GM18858 (cell line): ENCODE measurements at regions not wholly inside any gene's neighbourhood (a gene's known extent, or its start where the extent isn't known, plus 50 kb on each side); places are given as distances from the start of the nearest gene placed in this dataset.

Experiments
- ATAC-seq: cut with Tn5 transposase; IDR thresholded peaks from one replicate; pipeline ENCODE4 v1.9.1; 2021; ENCODE audit not compliant: unreplicated experiment

DNA sequence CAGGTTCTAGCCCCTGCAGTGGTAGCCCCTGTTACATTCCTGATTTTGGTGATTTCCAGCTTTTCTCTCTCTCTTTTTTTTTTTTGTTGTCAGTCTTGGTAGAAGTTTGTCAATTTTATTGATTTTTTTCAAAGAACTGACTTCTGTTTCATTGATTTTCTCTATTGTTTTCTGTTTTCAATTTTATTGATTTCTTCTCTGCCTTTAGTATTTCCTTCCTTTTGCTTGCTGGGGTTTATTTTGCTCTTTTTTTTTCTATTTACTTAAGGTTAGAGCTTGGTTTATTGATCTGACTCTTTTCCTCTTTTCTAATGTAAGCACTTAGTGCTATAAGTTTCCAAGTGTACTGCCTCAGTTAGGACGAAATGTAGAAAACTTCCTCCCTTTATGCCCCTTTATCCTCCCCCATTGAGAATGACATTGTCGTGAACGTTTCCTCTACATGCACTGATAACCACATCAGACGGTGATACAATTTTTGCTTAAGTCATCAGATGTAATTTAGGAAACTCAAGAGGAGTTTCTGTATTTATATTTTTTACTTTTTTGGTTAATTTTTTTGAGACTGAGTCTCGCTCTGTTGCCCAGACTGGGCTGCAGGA, 81.1 kb upstream of the HS6ST1 start:
- ATAC-seq = no peak

GRCh38 chr2:128401680-128402079, 83.0 kb upstream of the HS6ST1 start:
- no peak for ATAC-seq

- no peak for ATAC-seq
Observed at GRCh38 chr2:128402911-128403670, 84.4 kb upstream of the HS6ST1 start.

- no peak for ATAC-seq
Observed at GRCh38 chr2:128403814-128404708, 85.4 kb upstream of the HS6ST1 start.

DNA sequence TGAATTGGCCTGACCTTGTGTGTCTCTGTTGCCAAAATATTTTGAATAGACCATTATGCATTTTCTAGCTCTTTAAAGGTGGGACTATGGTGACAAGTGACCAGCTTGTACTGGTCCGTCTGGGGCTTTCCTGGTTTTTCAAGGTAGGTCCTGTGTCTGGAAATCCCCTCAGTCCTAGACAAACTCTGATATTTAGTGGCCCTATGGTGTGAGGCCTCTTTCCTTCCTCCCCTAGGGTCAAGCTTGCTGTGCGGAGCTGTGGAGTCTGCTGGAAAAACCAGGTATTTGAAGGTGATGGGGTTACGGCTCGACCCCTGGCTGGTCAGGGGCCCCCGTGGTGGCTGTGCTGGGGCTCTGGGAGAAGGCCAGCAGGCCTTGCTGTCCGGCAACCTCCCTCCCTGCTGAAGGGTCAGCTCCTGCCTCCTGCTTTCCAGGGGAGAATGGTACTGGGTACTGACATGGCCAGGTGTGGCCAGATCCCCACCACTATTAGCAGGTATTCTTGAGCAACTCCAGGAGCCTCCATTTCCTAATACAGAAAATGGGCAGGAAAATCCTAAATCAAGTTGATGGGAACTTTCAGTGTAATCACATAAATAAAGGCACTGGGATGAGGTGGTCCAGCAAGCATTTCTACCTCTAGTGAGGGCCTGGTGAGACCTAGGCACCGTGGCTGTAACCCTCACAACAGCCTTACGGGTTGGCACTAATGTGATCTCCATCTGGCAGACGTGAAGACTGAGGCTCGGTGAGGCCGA, 86.2 kb upstream of the HS6ST1 start:
- ATAC-seq = no peak

DNA sequence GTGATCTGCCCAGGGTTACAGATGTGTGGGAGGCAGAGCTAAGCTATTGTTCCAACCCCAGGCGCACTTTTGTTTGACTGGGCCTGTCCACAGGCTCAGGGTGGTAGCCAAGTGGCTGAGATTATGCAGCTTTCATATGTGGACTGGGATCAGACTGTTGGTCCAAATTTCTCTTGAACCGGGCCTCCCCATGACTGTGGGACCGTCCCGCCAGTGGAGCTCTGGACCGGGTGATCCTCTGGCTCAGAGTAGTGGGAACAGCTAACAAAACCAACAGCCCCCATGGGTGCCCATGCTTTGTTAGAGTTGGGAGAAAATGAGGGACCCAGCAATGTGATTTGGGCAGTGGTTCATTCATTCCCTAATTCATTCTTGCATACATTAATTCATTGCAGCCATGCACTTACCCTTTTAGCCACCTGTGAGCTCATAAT, 86.8 kb upstream of the HS6ST1 start:
- no peak for ATAC-seq

DNA sequence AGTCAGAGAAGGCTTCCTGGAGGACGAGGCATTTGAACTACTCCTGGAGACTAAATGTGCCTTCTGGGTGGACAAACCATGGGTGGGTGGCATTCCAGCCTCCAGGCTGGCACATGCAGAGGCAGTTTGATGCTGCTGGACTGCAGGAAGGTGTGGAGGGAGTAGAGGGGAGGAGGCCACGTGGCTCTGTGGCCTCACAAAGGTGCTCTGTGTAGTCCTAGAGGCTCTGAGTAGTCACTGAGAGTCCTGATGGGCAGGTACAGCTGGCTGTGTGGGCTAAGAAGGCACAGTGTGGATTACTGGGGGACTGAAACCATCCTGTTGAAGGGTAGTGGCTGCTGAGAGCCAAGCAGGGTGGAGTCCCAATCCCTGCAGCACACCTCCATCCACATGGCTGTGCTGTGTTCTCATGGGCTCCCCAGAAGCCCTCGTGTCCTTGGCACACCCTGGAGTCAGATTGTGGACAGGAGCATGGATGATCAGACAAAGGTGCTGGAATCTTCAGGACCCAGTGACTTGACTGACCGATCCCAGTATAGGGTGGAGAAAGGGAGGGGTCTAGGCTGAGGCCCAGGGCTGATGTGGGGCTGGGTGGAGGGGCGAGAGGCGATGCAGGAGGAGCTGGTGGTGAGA, 87.4 kb upstream of the HS6ST1 start:
- ATAC-seq = no peak

DNA sequence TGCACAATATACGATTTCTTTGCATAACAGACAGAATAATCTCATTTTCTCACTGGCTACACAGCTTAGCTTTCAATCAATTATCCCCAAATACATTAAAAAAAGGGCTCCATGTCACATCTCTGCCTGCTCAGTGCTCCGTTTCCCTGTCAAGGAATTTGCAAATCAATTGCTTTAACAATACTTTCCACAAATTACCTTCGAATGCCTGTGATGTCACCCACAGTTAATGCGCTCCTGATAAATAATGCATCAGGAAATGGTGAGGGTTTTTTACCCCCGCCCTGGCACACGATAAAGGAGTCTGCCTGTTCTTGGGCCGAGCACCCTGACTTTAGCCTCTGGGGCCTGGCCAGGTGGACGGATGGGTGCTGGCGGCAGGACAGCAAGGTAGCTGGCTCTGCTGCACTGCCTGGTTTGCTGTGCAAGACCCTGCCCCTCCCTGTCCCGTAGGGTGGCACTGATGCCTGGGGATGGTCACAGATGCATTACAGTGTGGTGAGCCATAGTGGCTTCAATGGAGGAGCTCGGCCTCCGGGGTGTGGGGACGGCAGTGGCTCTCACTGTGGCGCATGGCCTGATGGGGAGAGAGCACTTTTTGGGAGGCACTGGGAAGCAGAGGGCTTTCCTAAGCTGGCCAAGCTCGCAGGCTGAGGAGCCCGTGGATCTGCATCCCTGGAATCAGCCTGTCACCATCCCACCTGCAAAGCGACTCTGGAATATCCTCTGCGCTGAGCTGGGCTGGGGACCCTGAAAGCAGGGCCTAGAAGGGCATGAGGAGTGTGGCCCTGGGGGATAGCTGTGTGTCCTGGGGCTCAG, 88.3 kb upstream of the HS6ST1 start:
- no peak for ATAC-seq

- no peak for ATAC-seq
Observed at GRCh38 chr2:128408349-128409305, 90.0 kb upstream of the HS6ST1 start.

DNA sequence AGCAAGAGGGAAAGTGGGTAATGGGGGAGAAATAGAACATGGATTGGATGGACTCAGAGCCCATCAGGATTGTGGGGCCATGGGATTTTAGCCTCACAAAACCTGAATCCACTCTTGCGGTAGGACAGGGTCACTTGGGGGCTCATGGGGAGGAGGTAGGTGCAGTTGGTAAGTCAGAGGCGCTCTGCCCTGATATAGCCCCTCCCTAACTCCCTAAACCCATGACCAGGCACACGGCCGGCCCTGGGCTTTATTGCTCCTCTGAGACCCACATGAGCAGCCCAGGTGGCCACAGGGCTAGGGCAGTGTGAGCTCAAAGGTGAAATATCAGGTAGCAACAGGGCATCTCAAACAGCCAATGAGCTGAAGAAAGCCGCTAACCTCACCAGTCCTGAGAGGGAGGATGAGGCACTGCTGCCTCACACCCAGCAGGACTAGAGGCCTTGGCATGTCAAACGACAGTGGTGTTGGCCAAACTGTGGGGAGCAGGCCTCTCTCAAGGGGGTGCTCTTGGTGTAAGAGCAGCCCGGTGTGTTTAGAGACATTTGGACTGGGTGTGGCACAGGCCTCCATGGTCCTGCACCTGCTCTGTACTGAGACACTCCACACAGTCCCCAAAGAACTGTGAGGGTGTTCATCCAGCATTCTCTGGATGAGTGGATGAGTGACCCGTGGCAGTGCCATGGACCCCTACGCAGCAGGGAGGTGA, 90.8 kb upstream of the HS6ST1 start:
- no peak for ATAC-seq

GRCh38 chr2:128410035-128410757, 91.5 kb upstream of the HS6ST1 start:
- ATAC-seq = no peak

DNA sequence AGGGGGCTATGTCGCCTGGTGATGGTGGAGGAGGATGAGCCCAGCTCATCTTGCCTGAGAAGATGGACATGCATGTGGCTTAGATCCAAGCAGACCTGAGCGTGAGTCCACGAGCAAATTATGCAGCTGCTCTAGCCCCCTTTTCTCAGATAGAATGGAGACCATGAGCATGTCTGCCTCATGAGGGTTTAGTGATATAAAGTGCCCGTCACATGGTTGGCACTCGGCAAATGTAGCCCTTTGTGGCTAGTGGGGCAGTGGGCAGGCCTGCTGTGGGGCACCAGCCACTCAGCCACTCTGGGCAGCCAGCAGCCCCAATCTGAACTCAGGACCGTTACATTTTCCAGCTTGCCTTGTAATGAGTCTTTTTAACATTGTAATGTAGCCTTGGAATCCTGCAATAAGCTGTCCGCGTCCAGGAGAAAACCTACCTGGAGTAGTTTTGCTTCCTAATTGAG, 92.1 kb upstream of the HS6ST1 start:
- no peak for ATAC-seq

DNA sequence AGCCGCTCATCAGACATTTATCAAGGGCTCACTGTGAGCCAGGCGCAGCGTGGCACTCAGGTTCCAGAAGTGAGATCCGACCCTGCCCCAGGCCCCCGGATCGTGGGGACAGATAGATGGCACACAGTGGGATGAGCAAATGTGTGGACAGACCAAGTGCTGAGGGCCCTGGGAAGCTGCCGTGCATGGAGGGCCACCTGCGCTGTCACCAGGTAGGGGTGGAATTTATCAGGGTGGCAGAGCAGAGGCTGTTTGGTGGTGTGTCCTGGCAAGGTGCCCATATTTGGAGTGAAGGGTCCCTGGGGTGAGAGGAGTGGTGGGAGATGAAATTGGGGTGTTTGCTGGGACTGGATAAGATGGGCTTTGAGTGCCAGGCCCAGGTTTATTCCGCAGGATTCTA, 92.8 kb upstream of the HS6ST1 start:
- ATAC-seq = no peak

GRCh38 chr2:128412181-128412871, 93.7 kb upstream of the HS6ST1 start:
- no peak for ATAC-seq

GRCh38 chr2:128413014-128413717, 94.5 kb upstream of the HS6ST1 start:
- ATAC-seq = no peak

GRCh38 chr2:128413718-128414341, 95.2 kb upstream of the HS6ST1 start:
- no peak for ATAC-seq
